Muscle layer of colon (tissue), 2 donors: ENCODE measurements at regions not wholly inside any gene's neighbourhood (a gene's known extent, or its start where the extent isn't known, plus 50 kb on each side); places are given as distances from the start of the nearest gene placed in this dataset.

ENCODE experiments used
- H3K27ac ChIP-seq: one replicate; pipeline ENCODE4 v1.7.0; 2013; ENCODE audit warnings: low read depth, mild to moderate bottlenecking, low read length, moderate library complexity
- H3K27me3 ChIP-seq, 2 donors: one replicate each; pipeline ENCODE4 v1.7.0; 2013; ENCODE audit warnings: low read length in 2 of 2, mild to moderate bottlenecking in 2 of 2; ENCODE audit not compliant: insufficient read depth in 2 of 2, control insufficient read depth in 1 of 2
- H3K36me3 ChIP-seq: one replicate; pipeline ENCODE4 v1.7.0; 2013; ENCODE audit warnings: mild to moderate bottlenecking, low read length; ENCODE audit not compliant: insufficient read depth
- H3K4me1 ChIP-seq: one replicate; pipeline ENCODE4 v1.7.0; 2013; ENCODE audit warnings: mild to moderate bottlenecking, low read length; ENCODE audit not compliant: insufficient read depth
- H3K4me3 ChIP-seq, 2 donors: one replicate each; pipeline ENCODE4 v1.7.0; 2013; ENCODE audit warnings: low read length in 2 of 2, low read depth in 1 of 2, mild to moderate bottlenecking in 1 of 2, moderate library complexity in 1 of 2
- H3K9ac ChIP-seq: one replicate; pipeline ENCODE4 v1.7.0; 2013; ENCODE audit warnings: low read length
- H3K9me3 ChIP-seq: one replicate; pipeline ENCODE4 v1.7.0; 2013; ENCODE audit warnings: mild to moderate bottlenecking, low read length
- donor health status: abdominal sarcoma.
- donor health status: Adenocarcinoma of cecum.

DNA sequence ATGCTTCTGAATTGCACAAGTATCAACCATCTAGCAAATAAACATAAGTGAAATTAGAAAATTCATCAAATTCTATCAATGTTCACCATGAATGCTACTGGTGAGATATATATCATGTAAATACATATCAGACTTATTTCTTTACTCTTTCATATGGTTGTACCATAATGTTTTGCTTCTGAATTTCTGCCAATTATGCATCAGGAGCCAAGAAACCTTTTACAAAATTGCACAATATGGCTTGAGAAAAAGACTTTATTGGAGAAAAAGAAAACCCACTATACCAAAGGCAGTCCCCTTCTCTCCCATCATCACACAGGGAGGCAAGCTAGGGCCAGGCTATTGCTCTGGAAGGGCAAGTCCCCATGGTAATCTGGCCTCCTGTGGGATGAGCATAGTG, 402.6 kb downstream of the C6orf118 start:
- no peaks in the 10 kb centered on the region for H3K27me3 ChIP-seq
- no peak overlapping the region for H3K9ac ChIP-seq
- no peak overlapping the region for H3K27ac ChIP-seq
- H3K4me1 ChIP-seq, result peaks cover 1% of the 10 kb centered on the region
- no peaks in the 10 kb centered on the region for H3K9me3 ChIP-seq
- H3K36me3 ChIP-seq, result no peaks in the 10 kb centered on the region
- H3K4me3 ChIP-seq, result no peak overlapping the region

- Histone ChIP-seq H3K4me1 (no peaks in the 10 kb centered on the region), H3K36me3 (no peaks in the 10 kb centered on the region), H3K27ac (no peak overlapping the region), H3K4me3 (no peak overlapping the region), H3K9ac (no peak overlapping the region), H3K27me3 (no peaks in the 10 kb centered on the region), H3K9me3 (no peaks in the 10 kb centered on the region)
Observed at GRCh38 chr6:164905311-164905710, 404.1 kb downstream of the C6orf118 start.

- no peaks in the 10 kb centered on the region for H3K9me3 ChIP-seq
- H3K4me1 ChIP-seq, result no peaks in the 10 kb centered on the region
Observed at GRCh38 chr6:164898412-164898811, 411.0 kb downstream of the C6orf118 start.

DNA sequence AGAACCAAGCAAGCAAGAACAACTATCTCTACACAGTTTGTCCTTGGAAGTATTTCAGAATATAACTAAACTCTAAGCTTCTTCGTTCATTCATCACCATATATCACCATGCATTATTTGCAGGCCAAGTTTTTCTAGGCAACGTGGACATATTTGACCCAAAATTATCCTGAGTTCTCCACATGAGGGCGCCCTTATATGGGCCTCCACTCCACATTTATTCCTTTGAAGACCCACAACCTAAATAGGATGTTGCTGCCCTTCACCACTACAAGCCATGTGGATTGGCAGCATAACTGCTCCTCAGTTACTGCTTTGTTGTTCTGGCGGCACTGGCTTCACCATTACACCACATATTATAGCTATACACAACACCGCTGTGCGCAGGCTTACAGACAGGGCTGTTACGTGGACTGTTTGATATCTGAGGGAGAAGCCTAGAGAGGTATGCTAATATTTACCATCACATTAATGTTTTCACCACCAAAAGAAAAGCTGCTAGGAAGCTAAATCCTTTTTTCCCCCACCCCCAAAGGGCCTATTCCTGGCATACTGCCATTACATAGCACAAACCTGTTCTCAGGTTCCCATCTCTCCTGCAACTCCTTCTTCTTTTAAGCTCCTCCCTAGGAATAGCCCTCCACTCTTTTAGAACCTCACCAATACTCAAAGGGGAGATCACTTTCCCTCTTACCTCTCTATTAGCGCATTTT, 411.7 kb downstream of the C6orf118 start:
- H3K36me3 ChIP-seq, result no peaks in the 10 kb centered on the region
- no peak overlapping the region for H3K27ac ChIP-seq
- no peaks in the 10 kb centered on the region for H3K4me1 ChIP-seq
- H3K9me3 ChIP-seq, result no peaks in the 10 kb centered on the region
- no peak overlapping the region for H3K9ac ChIP-seq
- no peak overlapping the region for H3K4me3 ChIP-seq
- no peaks in the 10 kb centered on the region for H3K27me3 ChIP-seq

More at GRCh38 chr6:164898412-164898811, 411.0 kb downstream of the C6orf118 start:
- Histone ChIP-seq H3K4me3 (no peak overlapping the region), H3K36me3 (no peaks in the 10 kb centered on the region), H3K9ac (no peak overlapping the region), H3K27me3 (no peaks in the 10 kb centered on the region), H3K27ac (no peak overlapping the region)

DNA sequence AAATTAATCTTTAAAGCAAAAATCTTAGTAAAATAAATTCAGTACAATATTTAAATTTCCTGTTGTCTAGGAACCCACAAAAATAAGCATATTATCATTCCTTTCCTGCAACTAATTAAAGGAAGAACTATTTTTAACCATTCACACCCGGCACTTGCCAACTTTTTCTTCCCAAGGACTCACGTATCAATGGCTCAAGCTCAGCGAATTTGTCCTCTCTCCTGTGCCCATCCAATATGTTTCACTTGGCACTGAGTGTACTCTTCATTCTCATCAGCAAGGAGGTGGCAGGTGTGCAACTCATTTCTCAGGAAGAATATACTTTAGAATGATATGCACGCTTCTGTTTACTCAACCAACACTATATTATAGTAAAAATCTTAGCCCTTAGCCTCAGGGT, 419.4 kb downstream of the C6orf118 start:
- Histone ChIP-seq H3K27me3 (no peaks in the 10 kb centered on the region), H3K4me3 (no peak overlapping the region), H3K27ac (no peak overlapping the region), H3K9ac (no peak overlapping the region), H3K36me3 (no peaks in the 10 kb centered on the region), H3K9me3 (no peaks in the 10 kb centered on the region), H3K4me1 (no peaks in the 10 kb centered on the region)

- Histone ChIP-seq H3K4me1 (no peaks in the 10 kb centered on the region), H3K27ac (no peak overlapping the region), H3K9ac (no peak overlapping the region), H3K4me3 (no peak overlapping the region), H3K27me3 (no peaks in the 10 kb centered on the region), H3K36me3 (no peaks in the 10 kb centered on the region), H3K9me3 (no peaks in the 10 kb centered on the region)
Observed at GRCh38 chr6:164887660-164888059, 421.7 kb downstream of the C6orf118 start.

DNA sequence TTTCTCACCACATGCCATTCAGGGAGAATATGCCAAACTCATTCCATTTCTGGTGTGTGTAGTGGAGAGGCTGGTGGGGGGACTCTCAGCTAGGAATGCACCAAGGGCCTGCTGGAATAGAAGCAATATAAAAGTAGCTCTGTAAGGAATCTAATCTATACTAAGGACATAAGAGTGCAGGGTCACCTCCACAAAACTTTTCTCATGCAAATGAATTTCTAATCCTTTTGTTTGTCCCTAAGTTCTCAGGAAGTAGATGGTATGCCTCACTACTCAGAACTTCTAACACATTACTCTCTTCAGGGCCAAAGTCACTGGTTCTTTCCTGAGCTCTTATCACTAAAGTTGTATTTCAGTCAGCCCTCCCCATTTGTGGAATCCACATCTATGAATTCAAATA, 427.2 kb downstream of the C6orf118 start:
- Histone ChIP-seq H3K9me3 (no peaks in the 10 kb centered on the region), H3K27ac (no peak overlapping the region), H3K4me3 (no peak overlapping the region), H3K27me3 (no peaks in the 10 kb centered on the region), H3K4me1 (no peaks in the 10 kb centered on the region), H3K36me3 (no peaks in the 10 kb centered on the region), H3K9ac (no peak overlapping the region)

- no peak overlapping the region for H3K9ac ChIP-seq
- H3K4me1 ChIP-seq, result no peaks in the 10 kb centered on the region
- no peaks in the 10 kb centered on the region for H3K9me3 ChIP-seq
- no peak overlapping the region for H3K4me3 ChIP-seq
- no peak overlapping the region for H3K27ac ChIP-seq
- no peaks in the 10 kb centered on the region for H3K27me3 ChIP-seq
- no peaks in the 10 kb centered on the region for H3K36me3 ChIP-seq
Observed at GRCh38 chr6:164871783-164872182, 437.6 kb downstream of the C6orf118 start.

- no peaks in the 10 kb centered on the region for H3K4me1 ChIP-seq
- H3K9ac ChIP-seq, result no peak overlapping the region
- H3K36me3 ChIP-seq, result no peaks in the 10 kb centered on the region
- H3K4me3 ChIP-seq, result no peak overlapping the region
- no peak overlapping the region for H3K27ac ChIP-seq
- H3K9me3 ChIP-seq, result no peaks in the 10 kb centered on the region
- H3K27me3 ChIP-seq, result no peaks in the 10 kb centered on the region
Observed at GRCh38 chr6:164870164-164870563, 439.2 kb downstream of the C6orf118 start.

DNA sequence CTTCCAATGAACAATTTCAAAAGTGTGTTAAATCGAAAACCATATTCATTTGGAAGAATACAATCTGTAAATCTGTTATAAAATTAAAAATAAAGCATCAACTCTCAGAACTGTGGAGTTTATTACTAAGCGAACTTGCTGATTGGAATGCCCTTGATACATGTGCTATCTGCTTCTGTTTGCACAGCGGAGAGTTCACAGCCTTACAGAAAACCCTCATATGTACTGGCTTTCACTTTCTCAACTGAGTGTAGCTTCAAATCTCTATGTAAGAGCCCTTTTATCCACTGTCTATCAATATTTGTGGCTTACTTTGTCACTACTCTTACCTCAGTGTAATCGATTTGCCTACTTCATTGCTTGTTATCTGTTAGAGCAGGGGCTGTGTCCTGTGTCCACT, 447.4 kb downstream of the C6orf118 start:
- Histone ChIP-seq H3K27ac (no peak overlapping the region), H3K9me3 (no peaks in the 10 kb centered on the region), H3K27me3 (no peaks in the 10 kb centered on the region), H3K4me1 (no peaks in the 10 kb centered on the region), H3K36me3 (no peaks in the 10 kb centered on the region), H3K4me3 (no peak overlapping the region), H3K9ac (no peak overlapping the region)

GRCh38 chr6:164859816-164860215, 449.6 kb downstream of the C6orf118 start:
- Histone ChIP-seq H3K4me3 (no peak overlapping the region), H3K27me3 (no peaks in the 10 kb centered on the region), H3K4me1 (no peaks in the 10 kb centered on the region), H3K9me3 (no peaks in the 10 kb centered on the region), H3K27ac (no peak overlapping the region), H3K9ac (no peak overlapping the region), H3K36me3 (no peaks in the 10 kb centered on the region)

DNA sequence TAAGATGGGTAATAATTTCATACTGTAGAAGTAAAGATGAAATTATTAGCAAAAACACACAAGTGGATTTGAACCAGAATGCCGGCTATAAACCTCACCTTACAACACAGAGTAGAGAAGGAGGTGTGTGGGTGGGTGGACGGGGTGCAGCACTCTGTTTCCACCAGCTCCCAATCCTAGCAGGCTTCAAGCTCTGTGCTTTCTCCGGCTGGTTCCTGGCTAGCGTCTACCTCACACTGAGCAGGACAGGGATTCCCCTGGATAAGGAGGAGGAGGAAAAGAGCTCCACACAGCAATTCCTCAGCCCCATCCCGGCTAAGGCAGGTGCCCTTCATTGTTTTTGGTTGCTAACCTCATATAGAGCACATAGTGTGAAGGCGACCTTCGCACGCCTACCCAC, 453.3 kb downstream of the C6orf118 start:
- Histone ChIP-seq H3K36me3 (no peaks in the 10 kb centered on the region), H3K27me3 (no peaks in the 10 kb centered on the region), H3K9me3 (no peaks in the 10 kb centered on the region), H3K4me3 (no peak overlapping the region), H3K9ac (no peak overlapping the region), H3K27ac (no peak overlapping the region), H3K4me1 (no peaks in the 10 kb centered on the region)
